H1 (cell line): ENCODE measurements at regions not wholly inside any gene's neighbourhood (a gene's known extent, or its start where the extent isn't known, plus 50 kb on each side); places are given as distances from the start of the nearest gene placed in this dataset.

ENCODE experiments used
- TF ChIP-seq, protein P1 (sequence below): IDR thresholded peaks from 2 replicates; pipeline ENCODE4 v1.6.1; 2012; ENCODE audit warnings: inconsistent platforms

DNA sequence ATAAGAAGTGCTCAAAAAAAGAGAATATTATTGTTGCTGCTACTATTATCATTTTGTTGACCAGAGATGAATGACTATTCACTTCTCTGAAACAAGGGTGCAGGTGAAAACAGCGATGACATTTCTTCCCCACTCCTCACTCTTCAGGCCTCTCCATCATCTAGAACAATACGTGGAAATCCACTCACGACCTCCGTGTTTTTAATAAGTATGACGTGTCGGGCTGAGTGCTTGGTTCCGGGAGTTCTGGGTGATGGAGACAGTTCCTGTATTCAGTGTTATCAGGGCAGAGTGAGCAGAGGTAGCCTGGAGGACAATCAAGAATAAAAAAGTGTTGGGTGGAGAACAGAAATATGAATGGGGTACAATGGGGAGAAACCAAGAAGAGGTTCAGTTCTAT lies 130.0 kb upstream of the ZNF217 start (continued):
- TF ChIP-seq, protein P1, sequence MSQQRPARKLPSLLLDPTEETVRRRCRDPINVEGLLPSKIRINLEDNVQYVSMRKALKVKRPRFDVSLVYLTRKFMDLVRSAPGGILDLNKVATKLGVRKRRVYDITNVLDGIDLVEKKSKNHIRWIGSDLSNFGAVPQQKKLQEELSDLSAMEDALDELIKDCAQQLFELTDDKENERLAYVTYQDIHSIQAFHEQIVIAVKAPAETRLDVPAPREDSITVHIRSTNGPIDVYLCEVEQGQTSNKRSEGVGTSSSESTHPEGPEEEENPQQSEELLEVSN, result no peak
